IPS-18a (cell line): ENCODE measurements at regions not wholly inside any gene's neighbourhood (a gene's known extent, or its start where the extent isn't known, plus 50 kb on each side); places are given as distances from the start of the nearest gene placed in this dataset.
A peak's percentile ranks its signal among the peaks of the same experiment; 100 is the strongest.
"Not testable (repeated sequence)": the region's sequence is repeated elsewhere in the genome, so short reads cannot be mapped to it uniquely, and the experiment has no call there.

Source experiments
- H3K27ac ChIP-seq: one replicate; pipeline ENCODE4 v1.5.1; 2013; ENCODE audit warnings: low read length
- H3K27me3 ChIP-seq: one replicate; pipeline ENCODE4 v1.6.1; 2013; ENCODE audit warnings: mild to moderate bottlenecking, low read length; ENCODE audit not compliant: control insufficient read depth, insufficient read depth
- H3K36me3 ChIP-seq: one replicate; pipeline ENCODE4 v1.6.1; 2013; ENCODE audit warnings: low read depth, low read length; ENCODE audit not compliant: control insufficient read depth
- H3K4me1 ChIP-seq: one replicate; pipeline ENCODE4 v1.6.1; 2013; ENCODE audit warnings: low read depth, low read length; ENCODE audit not compliant: control insufficient read depth
- H3K4me3 ChIP-seq: one replicate; pipeline ENCODE4 v1.5.1; 2013; ENCODE audit warnings: low read length
- H3K9ac ChIP-seq: one replicate; pipeline ENCODE4 v1.6.1; 2013; ENCODE audit warnings: mild to moderate bottlenecking, low read length, moderate library complexity
- H3K9me3 ChIP-seq: one replicate; pipeline ENCODE4 v1.6.1; 2013; ENCODE audit warnings: low read depth, low read length; ENCODE audit not compliant: control insufficient read depth

DNA sequence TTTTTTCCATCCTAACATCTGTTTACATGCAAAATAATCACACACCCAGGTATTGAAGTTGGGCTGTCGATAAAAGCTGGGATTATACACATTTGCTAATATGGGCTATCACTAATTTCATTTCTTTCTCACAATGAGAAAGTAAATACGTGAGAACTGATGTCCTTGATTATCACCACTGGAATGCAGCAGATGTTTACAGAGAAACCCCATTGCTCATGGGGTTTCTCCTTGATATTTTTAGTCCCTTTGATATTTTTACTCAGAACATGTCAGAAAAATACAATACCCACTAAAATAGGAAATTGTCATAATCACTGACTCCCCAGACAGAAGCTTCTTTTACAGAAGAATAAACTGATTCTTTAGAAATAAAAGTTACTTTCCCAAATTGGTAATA is 535.1 kb upstream of the CCDC54 start:
- Histone ChIP-seq H3K27me3 (no peaks in the 10 kb centered on the region), H3K27ac (peak overlapping the region; percentile 2), H3K4me3 (no peak overlapping the region), H3K9ac (no peak overlapping the region), H3K4me1 (peaks cover 12% of the 10 kb centered on the region), H3K9me3 (no peaks in the 10 kb centered on the region), H3K36me3 (no peaks in the 10 kb centered on the region)

DNA sequence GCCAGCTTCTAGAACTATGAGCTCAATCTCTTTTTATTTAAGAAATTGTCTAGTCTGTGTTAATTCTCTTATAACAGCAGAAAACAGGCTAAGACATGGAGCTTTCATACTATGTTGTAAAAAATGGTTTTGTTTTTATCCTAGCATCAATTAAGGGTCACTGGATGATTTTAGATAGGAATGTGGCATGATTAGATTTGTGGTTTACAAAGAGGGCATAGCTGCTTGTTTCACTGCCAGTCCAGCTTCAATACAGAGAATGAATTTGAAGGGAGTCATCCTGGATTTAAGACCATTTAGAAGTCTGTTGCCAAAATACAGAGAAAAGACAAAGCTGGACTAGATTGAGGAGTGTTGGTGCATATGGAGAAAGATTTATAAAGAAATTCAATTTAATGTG is 532.6 kb upstream of the CCDC54 start:
- Histone ChIP-seq H3K27ac (no peak overlapping the region), H3K9me3 (no peaks in the 10 kb centered on the region), H3K27me3 (no peaks in the 10 kb centered on the region), H3K9ac (no peak overlapping the region), H3K36me3 (no peaks in the 10 kb centered on the region), H3K4me1 (peaks cover 12% of the 10 kb centered on the region), H3K4me3 (no peak overlapping the region)

DNA sequence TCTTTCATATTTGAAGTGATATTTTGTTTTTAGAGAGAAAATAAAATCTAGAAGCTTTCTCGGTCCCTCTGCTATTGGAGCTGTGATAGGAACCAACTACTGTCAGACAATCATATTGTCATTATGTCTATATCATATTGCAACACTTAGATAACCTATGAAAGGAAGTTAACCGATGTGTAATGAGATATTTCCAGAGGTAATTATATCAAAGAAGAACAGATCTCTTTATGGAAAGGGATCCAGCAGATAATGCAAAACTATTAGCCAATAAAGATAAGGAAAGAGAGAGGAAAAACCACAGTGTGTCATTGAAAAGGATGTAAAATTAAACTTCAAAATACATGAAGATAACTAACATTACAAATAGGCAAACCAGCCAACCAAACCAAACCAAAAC is 529.1 kb upstream of the CCDC54 start:
- Histone ChIP-seq H3K4me3 (no peak overlapping the region), H3K4me1 (no peaks in the 10 kb centered on the region), H3K27ac (no peak overlapping the region), H3K27me3 (no peaks in the 10 kb centered on the region), H3K36me3 (no peaks in the 10 kb centered on the region), H3K9ac (no peak overlapping the region), H3K9me3 (no peaks in the 10 kb centered on the region)

DNA sequence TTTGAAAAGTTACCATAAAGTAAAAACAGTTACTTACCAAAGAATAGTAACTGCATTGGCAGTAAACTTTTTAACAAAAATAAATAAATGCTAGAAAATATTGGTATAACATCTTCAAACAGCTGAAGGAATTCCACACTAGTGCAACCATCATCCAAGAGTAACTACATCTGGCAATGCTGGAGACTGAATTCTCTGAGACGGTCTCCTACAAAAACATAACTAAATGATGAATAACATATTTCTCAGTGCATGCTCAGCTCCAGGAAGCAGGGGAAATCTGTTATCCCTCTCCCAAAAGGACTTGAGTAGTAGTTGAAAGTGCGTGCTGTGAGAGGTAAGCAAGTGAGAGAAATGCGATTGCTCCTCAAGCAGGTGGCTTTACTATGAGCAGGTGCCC is 526.8 kb upstream of the CCDC54 start:
- no peak overlapping the region for H3K27ac ChIP-seq
- H3K36me3 ChIP-seq, result no peaks in the 10 kb centered on the region
- H3K4me1 ChIP-seq, result no peaks in the 10 kb centered on the region
- H3K4me3 ChIP-seq, result no peak overlapping the region
- H3K9me3 ChIP-seq, result no peaks in the 10 kb centered on the region
- no peak overlapping the region for H3K9ac ChIP-seq
- no peaks in the 10 kb centered on the region for H3K27me3 ChIP-seq

DNA sequence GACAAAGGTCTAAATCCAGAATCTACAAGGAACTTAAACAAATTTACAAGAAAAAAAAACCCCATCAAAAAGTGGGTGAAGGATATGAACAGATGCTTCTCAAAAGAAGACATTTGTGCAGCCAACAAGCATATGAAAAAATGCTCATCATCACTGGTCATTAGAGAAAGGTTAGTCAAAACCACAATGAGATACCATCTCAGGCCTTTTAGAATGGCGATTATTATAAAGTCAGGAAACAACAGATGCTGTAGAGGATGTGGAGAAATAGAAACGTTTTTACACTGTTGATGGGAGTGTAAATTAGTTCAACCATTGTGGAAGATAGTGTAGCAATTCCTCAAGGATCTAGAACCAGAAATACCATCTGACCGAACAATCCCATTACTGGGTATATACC is 518.9 kb upstream of the CCDC54 start:
- peaks cover 13% of the 10 kb centered on the region for H3K4me1 ChIP-seq
- H3K36me3 ChIP-seq, H3K4me3 ChIP-seq, H3K27ac ChIP-seq, H3K9me3 ChIP-seq, H3K27me3 ChIP-seq, H3K9ac ChIP-seq: not testable (repeated sequence)

DNA sequence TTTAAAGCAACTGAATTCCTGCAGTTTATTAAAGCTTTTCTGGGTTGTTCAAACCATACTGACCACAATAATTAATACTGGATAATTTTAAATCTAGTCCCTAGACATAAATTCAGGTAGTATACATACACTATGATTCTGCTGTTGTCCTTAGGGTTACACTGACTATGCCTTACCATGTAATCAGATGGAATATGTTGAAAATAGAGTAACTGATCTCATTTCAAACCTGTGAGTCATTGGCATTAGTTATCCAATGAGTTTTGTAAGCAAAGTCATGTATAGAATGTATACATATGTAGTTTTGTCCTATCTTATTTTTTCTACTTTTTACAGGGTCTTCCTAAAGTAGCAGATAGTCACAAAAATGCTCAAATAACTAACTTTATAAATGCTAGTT is 517.1 kb upstream of the CCDC54 start:
- no peaks in the 10 kb centered on the region for H3K27me3 ChIP-seq
- H3K4me3 ChIP-seq, result no peak overlapping the region
- H3K36me3 ChIP-seq, result no peaks in the 10 kb centered on the region
- H3K9ac ChIP-seq, result no peak overlapping the region
- H3K9me3 ChIP-seq, result no peaks in the 10 kb centered on the region
- peaks cover 13% of the 10 kb centered on the region for H3K4me1 ChIP-seq
- no peak overlapping the region for H3K27ac ChIP-seq

DNA sequence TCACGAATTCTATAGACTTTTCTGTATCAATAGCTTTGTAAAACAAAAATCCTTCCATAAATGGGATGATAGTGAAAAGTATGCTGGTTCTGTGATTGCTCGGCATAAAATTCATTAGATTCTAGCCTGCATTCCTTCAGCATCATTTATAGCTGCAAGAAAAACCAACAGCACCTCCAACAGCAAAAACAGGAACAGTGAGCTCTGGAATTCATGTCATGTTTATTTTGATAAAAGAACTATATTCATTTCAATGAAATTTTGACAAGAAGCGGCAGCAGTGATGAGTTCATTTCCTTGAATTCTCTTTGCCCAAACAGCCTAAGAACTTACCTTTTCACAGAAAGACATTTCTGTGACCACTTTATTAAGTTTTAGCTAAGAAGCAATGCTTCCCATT is 515.2 kb upstream of the CCDC54 start:
- Histone ChIP-seq H3K36me3 (no peaks in the 10 kb centered on the region), H3K9me3 (no peaks in the 10 kb centered on the region), H3K27me3 (no peaks in the 10 kb centered on the region), H3K4me3 (no peak overlapping the region), H3K4me1 (peaks cover 13% of the 10 kb centered on the region), H3K9ac (no peak overlapping the region), H3K27ac (peak overlapping the region; percentile 24)

DNA sequence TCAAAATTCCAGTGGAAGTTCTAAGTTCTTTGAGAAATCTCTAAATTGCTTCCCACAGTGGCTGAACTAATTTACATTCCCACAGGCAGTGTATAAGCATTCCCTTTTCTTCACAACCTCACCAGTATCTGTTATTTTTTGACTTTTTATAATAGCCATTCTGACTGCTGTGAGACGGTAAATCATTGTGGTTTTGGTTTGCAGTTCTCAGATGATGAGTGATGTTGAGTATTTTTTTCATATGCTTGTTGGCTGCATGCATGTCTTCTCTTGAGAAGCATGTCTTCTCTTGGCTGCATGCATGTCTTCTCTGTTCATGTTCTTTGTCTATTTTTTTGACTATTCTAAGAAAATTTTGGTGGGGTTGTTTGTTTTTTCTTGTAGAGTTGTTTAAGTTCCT is 499.6 kb upstream of the CCDC54 start:
- Histone ChIP-seq H3K4me1 (peaks cover 26% of the 10 kb centered on the region), H3K9me3 (no peaks in the 10 kb centered on the region), H3K9ac (no peak overlapping the region), H3K27me3 (no peaks in the 10 kb centered on the region), H3K36me3 (no peaks in the 10 kb centered on the region), H3K4me3 (no peak overlapping the region), H3K27ac (no peak overlapping the region)

DNA sequence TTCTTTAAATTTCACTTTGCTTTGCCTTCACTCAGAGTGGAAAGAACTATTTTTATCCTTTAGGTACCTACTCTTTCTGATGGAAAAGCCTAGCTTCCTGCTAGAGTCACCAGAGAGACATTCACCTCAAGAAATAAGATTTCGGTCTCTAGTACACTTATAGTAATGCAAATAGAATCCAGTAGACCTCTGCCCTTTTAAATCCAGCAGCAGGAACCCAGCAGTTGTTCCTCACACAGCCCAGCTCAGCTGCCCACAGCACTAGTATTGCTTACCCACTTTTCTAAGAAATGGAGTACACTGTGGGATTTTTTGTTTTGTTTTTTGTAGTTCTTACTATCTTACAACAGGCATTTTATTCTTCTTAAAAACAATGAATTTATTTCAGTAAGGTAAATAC is 497.0 kb upstream of the CCDC54 start:
- Histone ChIP-seq H3K36me3 (no peaks in the 10 kb centered on the region), H3K4me3 (peak overlapping the region; percentile 22), H3K27me3 (no peaks in the 10 kb centered on the region), H3K27ac (peak overlapping the region; percentile 55), H3K9me3 (peaks cover 3% of the 10 kb centered on the region), H3K4me1 (peaks cover 26% of the 10 kb centered on the region), H3K9ac (no peak overlapping the region)

DNA sequence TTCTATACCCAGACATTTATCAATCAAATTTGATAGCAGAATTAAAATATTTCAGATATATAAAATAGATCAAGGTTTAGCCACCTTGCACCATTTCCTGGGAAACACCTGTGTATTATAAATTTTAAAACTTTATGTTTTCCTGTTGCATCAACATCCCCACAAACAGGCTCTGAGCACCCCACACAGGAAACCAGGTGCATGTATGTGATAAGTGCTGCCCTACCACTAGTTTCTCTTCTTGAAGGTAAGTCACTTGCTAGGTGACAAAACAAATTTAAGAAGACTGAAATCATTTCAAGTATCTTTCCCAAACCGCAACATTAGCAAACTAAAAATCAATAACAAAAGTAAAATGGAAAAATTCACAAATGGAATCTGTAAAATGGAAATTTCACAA is 496.1 kb upstream of the CCDC54 start:
- peaks cover 26% of the 10 kb centered on the region for H3K4me1 ChIP-seq
- H3K27ac ChIP-seq, result no peak overlapping the region
- peak overlapping the region; percentile 9 for H3K9ac ChIP-seq
- H3K27me3 ChIP-seq, result no peaks in the 10 kb centered on the region
- peaks cover 3% of the 10 kb centered on the region for H3K9me3 ChIP-seq
- no peaks in the 10 kb centered on the region for H3K36me3 ChIP-seq
- no peak overlapping the region for H3K4me3 ChIP-seq

DNA sequence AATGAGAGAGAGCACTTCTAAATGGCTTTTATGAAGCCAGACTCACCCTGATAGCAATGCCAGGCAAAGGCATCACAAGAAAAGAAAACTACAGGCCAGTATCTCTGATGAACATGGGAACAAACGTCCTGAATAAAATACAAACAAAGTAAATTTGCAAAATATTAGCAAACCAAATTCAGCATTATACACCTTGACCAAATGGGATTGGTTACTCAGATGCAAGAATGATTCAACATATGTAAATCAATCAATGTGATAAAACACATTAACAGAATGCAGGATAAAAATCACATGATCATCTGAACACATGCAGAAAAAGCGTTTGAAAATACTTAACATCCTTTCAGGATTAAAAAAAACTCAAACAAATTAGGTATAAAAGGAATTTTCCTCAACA is 494.9 kb upstream of the CCDC54 start:
- Histone ChIP-seq H3K36me3 (no peaks in the 10 kb centered on the region), H3K4me1 (peaks cover 22% of the 10 kb centered on the region), H3K27me3 (no peaks in the 10 kb centered on the region), H3K9me3 (peaks cover 3% of the 10 kb centered on the region), H3K4me3 (no peak overlapping the region), H3K9ac (no peak overlapping the region), H3K27ac (no peak overlapping the region)

DNA sequence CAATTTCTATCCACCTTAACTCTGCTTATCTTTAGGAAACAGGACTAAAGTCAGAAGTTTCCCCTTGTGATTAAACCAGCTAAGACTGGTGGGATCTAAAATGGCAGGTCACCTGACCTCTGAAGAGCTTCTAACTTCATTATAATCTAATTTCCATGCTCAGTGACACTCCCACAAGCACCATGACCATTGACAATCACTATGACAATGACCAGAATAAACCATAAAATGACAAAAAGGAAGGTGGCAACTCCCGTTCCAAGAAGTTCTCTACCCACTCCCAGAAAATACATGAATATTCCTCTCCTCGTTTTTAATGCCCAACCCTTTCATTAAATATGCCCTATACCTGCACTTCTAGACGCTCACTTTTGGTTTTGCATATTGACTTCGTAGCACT is 471.2 kb upstream of the CCDC54 start:
- H3K27me3 ChIP-seq, result no peaks in the 10 kb centered on the region

More for the DNA sequence above, 471.2 kb upstream of the CCDC54 start:
- H3K4me1 ChIP-seq, result no peaks in the 10 kb centered on the region
- no peak overlapping the region for H3K9ac ChIP-seq
- H3K36me3 ChIP-seq, result no peaks in the 10 kb centered on the region
- no peak overlapping the region for H3K4me3 ChIP-seq
- no peak overlapping the region for H3K27ac ChIP-seq
- no peaks in the 10 kb centered on the region for H3K9me3 ChIP-seq
